ENCODE measurements at regions not wholly inside any gene's neighbourhood (a gene's known extent, or its start where the extent isn't known, plus 50 kb on each side); places are given as distances from the start of the nearest gene placed in this dataset.

GRCh38 chr22:22155607-22156006 lies 89.0 kb upstream of the VPREB1 start:
- TF ChIP-seq CTCF (IDR thresholded peaks at IDR 0.05; ENCODE audit: low read depth, low read length, missing control alignments): no peak
- H3K4me3 ChIP-seq (ENCODE audit: low read depth, low read length): no peak overlapping the region
- peaks cover 9% of the 10 kb centered on the region for H3K27me3 ChIP-seq (replicated peaks)
- no peaks in the 10 kb centered on the region for H3K36me3 ChIP-seq (replicated peaks)
- DNase-seq: no peak
- in situ Hi-C loops (cut with HindIII; ENCODE audit: low pct_ligation_motif_present, low sequenced_read_pairs): no loop called here
- no peak overlapping the region for H3K27ac ChIP-seq

GRCh38 chr22:22155146-22155545 lies 89.4 kb upstream of the VPREB1 start:
- Histone ChIP-seq H3K27me3 (replicated peaks) (peaks cover 9% of the 10 kb centered on the region), H3K4me3 (ENCODE audit: low read depth, low read length) (no peak overlapping the region), H3K27ac (no peak overlapping the region), H3K36me3 (replicated peaks) (no peaks in the 10 kb centered on the region)
- no peak for TF ChIP-seq CTCF (IDR thresholded peaks at IDR 0.05; ENCODE audit: low read depth, low read length, missing control alignments)
- DNase-seq: no peak
- in situ Hi-C loops (cut with HindIII; ENCODE audit: low pct_ligation_motif_present, low sequenced_read_pairs): no loop called here

GRCh38 chr22:22154040-22154439 lies 90.5 kb upstream of the VPREB1 start:
- Histone ChIP-seq H3K27ac (no peak overlapping the region), H3K4me3 (ENCODE audit: low read depth, low read length) (no peak overlapping the region)
- in situ Hi-C loops (cut with HindIII; ENCODE audit: low pct_ligation_motif_present, low sequenced_read_pairs): no loop called here

GRCh38 chr22:22151308-22151707 lies 93.3 kb upstream of the VPREB1 start:
- Histone ChIP-seq H3K4me3 (ENCODE audit: low read depth, low read length) (no peak overlapping the region), H3K27ac (no peak overlapping the region), H3K36me3 (replicated peaks) (no peaks in the 10 kb centered on the region), H3K27me3 (replicated peaks) (peaks cover 22% of the 10 kb centered on the region)
- no peak for TF ChIP-seq CTCF (IDR thresholded peaks at IDR 0.05; ENCODE audit: low read depth, low read length, missing control alignments)
- in situ Hi-C loops (cut with HindIII; ENCODE audit: low pct_ligation_motif_present, low sequenced_read_pairs): no loop called here
- DNase-seq: no peak

More at GRCh38 chr22:22154040-22154439, 90.5 kb upstream of the VPREB1 start:
- Histone ChIP-seq H3K36me3 (replicated peaks) (no peaks in the 10 kb centered on the region), H3K27me3 (replicated peaks) (peaks cover 14% of the 10 kb centered on the region)
- DNase-seq: no peak
- no peak for TF ChIP-seq CTCF (IDR thresholded peaks at IDR 0.05; ENCODE audit: low read depth, low read length, missing control alignments)

- TF ChIP-seq CTCF (IDR thresholded peaks at IDR 0.05; ENCODE audit: low read depth, low read length, missing control alignments): no peak
- DNase-seq: no peak
- Histone ChIP-seq H3K27me3 (replicated peaks) (peaks cover 24% of the 10 kb centered on the region), H3K27ac (no peak overlapping the region), H3K4me3 (ENCODE audit: low read depth, low read length) (no peak overlapping the region), H3K36me3 (replicated peaks) (no peaks in the 10 kb centered on the region)
- in situ Hi-C loops (cut with HindIII; ENCODE audit: low pct_ligation_motif_present, low sequenced_read_pairs): no loop called here
Measured at GRCh38 chr22:22150457-22150856, 94.1 kb upstream of the VPREB1 start.

GRCh38 chr22:22148905-22149304 lies 95.7 kb upstream of the VPREB1 start:
- H3K27me3 ChIP-seq (replicated peaks): peaks cover 23% of the 10 kb centered on the region
- H3K36me3 ChIP-seq (replicated peaks): no peaks in the 10 kb centered on the region
- no peak overlapping the region for H3K27ac ChIP-seq
- no peak overlapping the region for H3K4me3 ChIP-seq (ENCODE audit: low read depth, low read length)
- no peak for DNase-seq
- TF ChIP-seq CTCF (IDR thresholded peaks at IDR 0.05; ENCODE audit: low read depth, low read length, missing control alignments): no peak
- in situ Hi-C loops (cut with HindIII; ENCODE audit: low pct_ligation_motif_present, low sequenced_read_pairs): no loop called here

Data from brain microvascular endothelial cell (primary cell).